ENCODE measurements at regions not wholly inside any gene's neighbourhood (a gene's known extent, or its start where the extent isn't known, plus 50 kb on each side); places are given as distances from the start of the nearest gene placed in this dataset.

DNA sequence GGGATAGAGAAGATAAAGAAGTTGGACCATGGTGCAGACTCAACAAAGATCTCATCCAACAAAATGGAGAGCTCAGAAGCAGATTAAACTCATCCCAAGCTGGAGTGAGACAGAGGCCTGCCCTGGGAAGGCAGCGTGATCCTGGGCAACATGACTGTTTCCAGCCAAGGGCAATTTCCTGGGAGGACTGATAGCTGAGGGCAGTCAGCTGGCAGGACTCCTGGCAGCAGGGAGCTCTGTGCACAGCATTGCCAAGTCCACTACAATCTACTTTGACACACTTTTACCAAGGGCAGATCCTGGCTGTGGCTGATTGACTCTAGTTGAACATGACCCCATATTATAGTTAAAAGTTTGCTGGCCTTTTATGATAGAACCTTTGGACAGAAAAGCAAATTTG lies 357.3 kb upstream of the RASGEF1B start:
- no peak overlapping the region for H3K4me3 Mint-ChIP-seq (ENCODE audit: low read depth)
- H3K36me3 Mint-ChIP-seq (ENCODE audit: insufficient read depth), result no peaks in the 10 kb centered on the region
- H3K27ac Mint-ChIP-seq, result no peak overlapping the region
- no peak for TF ChIP-seq CTCF (IDR thresholded peaks at IDR 0.05; ENCODE audit: unreplicated experiment)
- no peaks in the 10 kb centered on the region for H3K9me3 Mint-ChIP-seq (ENCODE audit: low read depth)
- H3K27me3 Mint-ChIP-seq, result no peaks in the 10 kb centered on the region
- no peaks in the 10 kb centered on the region for H3K4me1 Mint-ChIP-seq (ENCODE audit: low read depth)
- DNase-seq (ENCODE audit: low spot score, unreplicated experiment), result no peak

- Mint-ChIP-seq H3K4me3 (ENCODE audit: low read depth) (no peak overlapping the region), H3K27ac (no peak overlapping the region), H3K27me3 (no peaks in the 10 kb centered on the region), H3K36me3 (ENCODE audit: insufficient read depth) (no peaks in the 10 kb centered on the region), H3K4me1 (ENCODE audit: low read depth) (no peaks in the 10 kb centered on the region), H3K9me3 (ENCODE audit: low read depth) (no peaks in the 10 kb centered on the region)
- no peak for TF ChIP-seq CTCF (IDR thresholded peaks at IDR 0.05; ENCODE audit: unreplicated experiment)
- no peak for DNase-seq (ENCODE audit: low spot score, unreplicated experiment)
These were observed 356.0 kb upstream of the RASGEF1B start for GRCh38 chr4:81827577-81828202.

DNA sequence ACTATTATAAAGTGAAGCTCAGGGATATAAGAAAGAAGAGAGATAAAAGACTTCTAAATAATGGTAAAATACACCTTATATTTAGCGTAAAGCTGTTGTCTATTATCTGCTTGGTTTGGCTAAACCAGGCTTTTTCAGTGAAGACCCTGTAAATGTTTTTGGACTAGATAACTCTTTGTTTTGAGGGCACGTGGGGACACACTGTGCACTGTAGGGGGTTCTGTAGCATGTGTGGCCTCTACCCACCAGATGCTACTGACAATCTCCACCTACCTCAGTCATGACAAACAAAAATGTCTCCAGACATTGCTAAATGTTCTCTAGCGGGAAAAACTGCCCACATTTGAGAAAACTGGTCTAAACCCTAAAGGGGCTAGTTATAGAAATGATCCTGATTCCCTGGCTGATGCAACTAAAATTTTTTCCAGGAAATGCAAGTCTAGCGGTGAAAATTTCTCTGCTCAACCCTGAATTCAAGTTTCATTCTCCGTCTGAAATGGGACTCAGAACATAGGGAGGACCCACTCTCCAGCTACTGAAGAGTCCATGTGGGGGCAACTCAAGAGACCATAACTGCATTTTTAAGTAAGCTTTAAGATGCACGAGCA lies 355.2 kb upstream of the RASGEF1B start:
- no peak for DNase-seq (ENCODE audit: low spot score, unreplicated experiment)
- no peaks in the 10 kb centered on the region for H3K36me3 Mint-ChIP-seq (ENCODE audit: insufficient read depth)
- no peaks in the 10 kb centered on the region for H3K27me3 Mint-ChIP-seq
- H3K9me3 Mint-ChIP-seq (ENCODE audit: low read depth), result no peaks in the 10 kb centered on the region
- TF ChIP-seq CTCF (IDR thresholded peaks at IDR 0.05; ENCODE audit: unreplicated experiment), result no peak
- no peak overlapping the region for H3K4me3 Mint-ChIP-seq (ENCODE audit: low read depth)
- no peaks in the 10 kb centered on the region for H3K4me1 Mint-ChIP-seq (ENCODE audit: low read depth)
- no peak overlapping the region for H3K27ac Mint-ChIP-seq

GRCh38 chr4:81826335-81826734 lies 354.6 kb upstream of the RASGEF1B start:
- Mint-ChIP-seq H3K27me3 (no peaks in the 10 kb centered on the region), H3K9me3 (ENCODE audit: low read depth) (no peaks in the 10 kb centered on the region), H3K27ac (no peak overlapping the region), H3K36me3 (ENCODE audit: insufficient read depth) (no peaks in the 10 kb centered on the region), H3K4me1 (ENCODE audit: low read depth) (no peaks in the 10 kb centered on the region), H3K4me3 (ENCODE audit: low read depth) (no peak overlapping the region)
- DNase-seq (ENCODE audit: low spot score, unreplicated experiment), result no peak
- TF ChIP-seq CTCF (IDR thresholded peaks at IDR 0.05; ENCODE audit: unreplicated experiment), result no peak

GRCh38 chr4:81818385-81818920 lies 346.7 kb upstream of the RASGEF1B start:
- Mint-ChIP-seq H3K4me3 (ENCODE audit: low read depth) (peak overlapping the region; percentile 1), H3K27ac (peak overlapping the region; percentile 47), H3K4me1 (ENCODE audit: low read depth) (peaks cover 26% of the 10 kb centered on the region), H3K9me3 (ENCODE audit: low read depth) (peaks cover 12% of the 10 kb centered on the region), H3K36me3 (ENCODE audit: insufficient read depth) (peaks cover 6% of the 10 kb centered on the region), H3K27me3 (peaks cover 5% of the 10 kb centered on the region)
- no peak for DNase-seq (ENCODE audit: low spot score, unreplicated experiment)
- no peak for TF ChIP-seq CTCF (IDR thresholded peaks at IDR 0.05; ENCODE audit: unreplicated experiment)
